Cardiac fibroblast (primary cell): ENCODE measurements at regions not wholly inside any gene's neighbourhood (a gene's known extent, or its start where the extent isn't known, plus 50 kb on each side); places are given as distances from the start of the nearest gene placed in this dataset.

Experiments
- DNase-seq, 2 donors: peaks; one replicate each; pipeline versions ENCODE4 v3.0.0 to v3.0.0-alpha.2; 2010; ENCODE audit warnings: low read depth in 2 of 2
- H3K4me3 ChIP-seq, 2 donors: replicated peaks in 1 of 2; 1 replicate in 1 of 2; 2 replicates in 1 of 2; pipeline ENCODE4 v1.5.1; 2011; ENCODE audit warnings: low read depth in 2 of 2, low read length in 2 of 2, mild to moderate bottlenecking in 2 of 2, moderate library complexity in 1 of 2
- CTCF ChIP-seq: IDR thresholded peaks from one replicate; pipeline ENCODE4 v1.5.1; 2011; ENCODE audit warnings: low read depth, mild to moderate bottlenecking, low read length, inconsistent platforms

- DNase-seq: no peak
- no peak for TF ChIP-seq CTCF
- no peak overlapping the region for H3K4me3 ChIP-seq
Observed at GRCh38 chr12:94815958-94816357, 165.6 kb upstream of the TMCC3 start.

GRCh38 chr12:94815450-94815849 lies 165.1 kb upstream of the TMCC3 start:
- no peak for TF ChIP-seq CTCF
- H3K4me3 ChIP-seq: no peak overlapping the region
- no peak for DNase-seq

- H3K4me3 ChIP-seq: no peak overlapping the region
- no peak for DNase-seq
- TF ChIP-seq CTCF: no peak
Observed at GRCh38 chr12:94813314-94813713, 163.0 kb upstream of the TMCC3 start.

GRCh38 chr12:94812345-94812744 lies 162.0 kb upstream of the TMCC3 start:
- no peak for TF ChIP-seq CTCF
- H3K4me3 ChIP-seq: no peak overlapping the region
- DNase-seq: no peak

GRCh38 chr12:94811611-94812010 lies 161.3 kb upstream of the TMCC3 start:
- DNase-seq: no peak
- H3K4me3 ChIP-seq: no peak overlapping the region
- TF ChIP-seq CTCF: no peak

GRCh38 chr12:94807951-94808350 lies 157.6 kb upstream of the TMCC3 start:
- TF ChIP-seq CTCF: no peak
- no peak for DNase-seq
- no peak overlapping the region for H3K4me3 ChIP-seq

GRCh38 chr12:94806617-94807016 lies 156.3 kb upstream of the TMCC3 start:
- DNase-seq: no peak
- TF ChIP-seq CTCF: no peak
- H3K4me3 ChIP-seq: no peak overlapping the region
